H9 (cell line): ENCODE measurements at regions not wholly inside any gene's neighbourhood (a gene's known extent, or its start where the extent isn't known, plus 50 kb on each side); places are given as distances from the start of the nearest gene placed in this dataset.

Experiments
- DNase-seq: peaks from one replicate; pipeline ENCODE4 v3.0.0-alpha.2; 2017
- H2AFZ ChIP-seq: one replicate; pipeline ENCODE4 v1.6.1; 2013; ENCODE audit warnings: mild to moderate bottlenecking, low read length, control low read depth, moderate library complexity
- H2AK5ac ChIP-seq: 2 replicates; pipeline ENCODE4 v1.6.1; 2013; ENCODE audit warnings: low read length, control low read depth, mixed read lengths; ENCODE audit not compliant: insufficient read length
- H2BK120ac ChIP-seq: one replicate; pipeline ENCODE4 v1.6.1; 2013; ENCODE audit warnings: low read depth, mild to moderate bottlenecking, low read length, control low read depth, inconsistent platforms; ENCODE audit not compliant: poor library complexity, severe bottlenecking
- H2BK12ac ChIP-seq: 2 replicates; pipeline ENCODE4 v1.6.1; 2013; ENCODE audit warnings: low read length, control low read depth, mixed read lengths, low read depth; ENCODE audit not compliant: insufficient read length
- H2BK15ac ChIP-seq: 2 replicates; pipeline ENCODE4 v1.6.1; 2013; ENCODE audit warnings: low read depth, low read length, control low read depth
- H2BK20ac ChIP-seq: one replicate; pipeline ENCODE4 v1.6.1; 2013; ENCODE audit warnings: low read depth, mild to moderate bottlenecking, low read length, control low read depth, inconsistent platforms; ENCODE audit not compliant: poor library complexity, severe bottlenecking
- H2BK5ac ChIP-seq: 2 replicates; pipeline ENCODE4 v1.6.1; 2013; ENCODE audit warnings: low read length, control low read depth, mixed read lengths; ENCODE audit not compliant: insufficient read length
- H3K14ac ChIP-seq: 2 replicates; pipeline ENCODE4 v1.6.1; 2013; ENCODE audit warnings: low read length, control low read depth; ENCODE audit not compliant: insufficient read depth
- H3K18ac ChIP-seq: 2 replicates; pipeline ENCODE4 v1.6.1; 2013; ENCODE audit warnings: low read depth, mild to moderate bottlenecking, mixed read lengths, low read length, control low read depth; ENCODE audit not compliant: insufficient read length
- H3K23ac ChIP-seq: 2 replicates; pipeline ENCODE4 v1.6.1; 2013; ENCODE audit warnings: low read length, control low read depth, mixed read lengths, low read depth; ENCODE audit not compliant: insufficient read length
- H3K23me2 ChIP-seq: 2 replicates; pipeline ENCODE4 v1.6.1; 2013; ENCODE audit warnings: low read depth, mild to moderate bottlenecking, mixed read lengths, low read length, control low read depth; ENCODE audit not compliant: insufficient read length, poor library complexity, severe bottlenecking
- H3K27ac ChIP-seq: 2 replicates; pipeline ENCODE4 v1.5.1; 2013; ENCODE audit warnings: low read length, control low read depth, mixed read lengths, low read depth; ENCODE audit not compliant: insufficient read length
- H3K27me3 ChIP-seq: 2 replicates; pipeline ENCODE4 v1.6.1; 2013; ENCODE audit warnings: low read length, control low read depth, inconsistent platforms; ENCODE audit not compliant: insufficient read depth
- H3K4ac ChIP-seq: 2 replicates; pipeline ENCODE4 v1.6.1; 2013; ENCODE audit warnings: low read depth, mild to moderate bottlenecking, control low read depth, inconsistent platforms, low read length, moderate library complexity
- H3K4me1 ChIP-seq: 2 replicates; pipeline ENCODE4 v1.6.1; 2013; ENCODE audit warnings: low read length, control low read depth, inconsistent platforms; ENCODE audit not compliant: insufficient read depth
- H3K4me2 ChIP-seq: 2 replicates; pipeline ENCODE4 v1.6.1; 2013; ENCODE audit warnings: low read length, control low read depth, mixed read lengths; ENCODE audit not compliant: insufficient read length, insufficient read depth
- H3K56ac ChIP-seq: 2 replicates; pipeline ENCODE4 v1.6.1; 2013; ENCODE audit warnings: low read depth, mild to moderate bottlenecking, mixed read lengths, low read length, control low read depth; ENCODE audit not compliant: insufficient read length
- H3K79me1 ChIP-seq: 2 replicates; pipeline ENCODE4 v1.6.1; 2013; ENCODE audit warnings: low read depth, mild to moderate bottlenecking, moderate library complexity, low read length, control low read depth, inconsistent platforms; ENCODE audit not compliant: insufficient read depth, poor library complexity, severe bottlenecking
- H3K79me2 ChIP-seq: 2 replicates; pipeline ENCODE4 v1.6.1; 2013; ENCODE audit warnings: low read length, control low read depth, inconsistent platforms; ENCODE audit not compliant: insufficient read depth
- H3K9ac ChIP-seq: 2 replicates; pipeline ENCODE4 v1.6.1; 2013; ENCODE audit warnings: low read length, control low read depth, mixed read lengths; ENCODE audit not compliant: insufficient read length; ENCODE audit errors: extremely low read depth
- H3K9me3 ChIP-seq: one replicate; pipeline ENCODE4 v1.6.1; 2013; ENCODE audit warnings: low read depth, low read length, inconsistent platforms; ENCODE audit not compliant: control insufficient read depth
- H3T11ph ChIP-seq: one replicate; pipeline ENCODE4 v1.6.1; 2013; ENCODE audit warnings: mild to moderate bottlenecking, low read length, control low read depth, inconsistent platforms
- H4K20me1 ChIP-seq: one replicate; pipeline ENCODE4 v1.6.1; 2013; ENCODE audit not compliant: control insufficient read depth, insufficient read length, insufficient read depth
- H4K5ac ChIP-seq: 2 replicates; pipeline ENCODE4 v1.6.1; 2013; ENCODE audit warnings: low read depth, mild to moderate bottlenecking, mixed read lengths, low read length, control low read depth; ENCODE audit not compliant: insufficient read length
- H4K8ac ChIP-seq: replicated peaks from 2 replicates; pipeline ENCODE4 v1.6.1; 2013; ENCODE audit warnings: low read length, control low read depth, mixed read lengths, low read depth; ENCODE audit not compliant: insufficient read length
- H4K91ac ChIP-seq: 2 replicates; pipeline ENCODE4 v1.6.1; 2013; ENCODE audit warnings: low read depth, mild to moderate bottlenecking, moderate library complexity, mixed read lengths, low read length, control low read depth; ENCODE audit not compliant: insufficient read length
- H3K27ac Mint-ChIP-seq, 3 experiments: 2 replicates in 2 of 3; 3 replicates in 1 of 3; pipeline ENCODE4 v1.8.0; 2020 to 2021; ENCODE audit warnings: mixed read lengths in 3 of 3, mild to moderate bottlenecking in 1 of 3, moderate library complexity in 1 of 3
- H3K27me3 Mint-ChIP-seq: 2 replicates; pipeline ENCODE4 v1.8.0; 2021; ENCODE audit warnings: low read depth, mild to moderate bottlenecking, moderate library complexity, mixed read lengths
- H3K36me3 Mint-ChIP-seq, 3 experiments: 2 replicates in 2 of 3; 3 replicates in 1 of 3; pipeline ENCODE4 v1.8.0; 2020 to 2021; ENCODE audit warnings: low read depth in 3 of 3, mixed read lengths in 3 of 3; ENCODE audit not compliant: insufficient read depth in 1 of 3
- H3K4me1 Mint-ChIP-seq, 2 experiments: 2 replicates each; pipeline ENCODE4 v1.8.0; 2020; ENCODE audit warnings: mixed read lengths in 2 of 2
- H3K4me3 Mint-ChIP-seq, 2 experiments: 2 replicates in 1 of 2; 3 replicates in 1 of 2; pipeline ENCODE4 v1.8.0; 2020 to 2021; ENCODE audit warnings: mild to moderate bottlenecking in 2 of 2, mixed read lengths in 2 of 2, moderate library complexity in 1 of 2
- H3K9me3 Mint-ChIP-seq, 2 experiments: 2 replicates in 1 of 2; 3 replicates in 1 of 2; pipeline ENCODE4 v1.8.0; 2020; ENCODE audit warnings: mild to moderate bottlenecking in 2 of 2, mixed read lengths in 2 of 2, moderate library complexity in 1 of 2
- CTCF ChIP-seq: fragments of 200-600 bp; sonication (generic); conservative IDR thresholded peaks from 3 replicates; pipeline ENCODE4 v1.8.0; 2021; ENCODE audit warnings: antibody characterized with exemption, mild to moderate bottlenecking
- WGBS: extraction: QIAGEN DNeasy Blood & Tissue Kit; methylation state at CpG from one replicate; pipeline ENCODE4 v1.1.7; 2013; ENCODE audit warnings: missing lambda C conversion rate, low lambda C conversion rate, mixed read lengths; ENCODE audit not compliant: insufficient read length; ENCODE audit errors: extremely low coverage; 5-methylcytosine and 5-hydroxymethylcytosine counted together

- H3K36me3 Mint-ChIP-seq, result peaks cover 8 to 21% (median 20%) of the 10 kb centered on the region in 3 experiments
These were observed 534.3 kb upstream of the PABPC4L start for GRCh38 chr4:134735901-134736300.

More at GRCh38 chr4:134735901-134736300, 534.3 kb upstream of the PABPC4L start:
- H4K91ac ChIP-seq, result no peak overlapping the region
- DNase-seq, result no peak
- no peak overlapping the region for H3K9ac ChIP-seq
- TF ChIP-seq CTCF, result no peak
- no peaks in the 10 kb centered on the region for H3K9me3 ChIP-seq
- WGBS, result no CpG with 5 or more reads among the region's 3 CpGs
- H3K79me1 ChIP-seq, result no peaks in the 10 kb centered on the region
- H3K4ac ChIP-seq, result no peak overlapping the region
- no peaks in the 10 kb centered on the region for H3K27me3 ChIP-seq
- no peak overlapping the region for H2AFZ ChIP-seq
- no peak overlapping the region for H3K27ac Mint-ChIP-seq
- H2BK5ac ChIP-seq, result no peak overlapping the region
- no peak overlapping the region for H2BK120ac ChIP-seq
- H3K4me1 ChIP-seq, result no peaks in the 10 kb centered on the region
- no peak overlapping the region for H3K23ac ChIP-seq
- H4K8ac ChIP-seq, result no peak overlapping the region
- no peak overlapping the region for H4K5ac ChIP-seq
- H3K4me2 ChIP-seq, result no peak overlapping the region
- no peak overlapping the region for H3K18ac ChIP-seq
- H3K27me3 Mint-ChIP-seq, result no peaks in the 10 kb centered on the region; the same call in 1 of the 2 replicates
- H3K14ac ChIP-seq, result no peak overlapping the region
- H2BK15ac ChIP-seq, result no peak overlapping the region
- H3K23me2 ChIP-seq, result no peaks in the 10 kb centered on the region
- no peaks in the 10 kb centered on the region for H3K4me1 Mint-ChIP-seq
- no peak overlapping the region for H3K4me3 Mint-ChIP-seq
- H2BK20ac ChIP-seq, result no peak overlapping the region
- no peak overlapping the region for H3K56ac ChIP-seq
- H2BK12ac ChIP-seq, result no peak overlapping the region
- no peak overlapping the region for H2AK5ac ChIP-seq
- H3T11ph ChIP-seq, result no peak overlapping the region
- no peaks in the 10 kb centered on the region for H4K20me1 ChIP-seq
- H3K9me3 Mint-ChIP-seq, result peaks cover 11 to 12% of the 10 kb centered on the region in 2 experiments
- no peak overlapping the region for H3K27ac ChIP-seq
- no peaks in the 10 kb centered on the region for H3K79me2 ChIP-seq
